ENCODE measurements at regions not wholly inside any gene's neighbourhood (a gene's known extent, or its start where the extent isn't known, plus 50 kb on each side); places are given as distances from the start of the nearest gene placed in this dataset.

DNA sequence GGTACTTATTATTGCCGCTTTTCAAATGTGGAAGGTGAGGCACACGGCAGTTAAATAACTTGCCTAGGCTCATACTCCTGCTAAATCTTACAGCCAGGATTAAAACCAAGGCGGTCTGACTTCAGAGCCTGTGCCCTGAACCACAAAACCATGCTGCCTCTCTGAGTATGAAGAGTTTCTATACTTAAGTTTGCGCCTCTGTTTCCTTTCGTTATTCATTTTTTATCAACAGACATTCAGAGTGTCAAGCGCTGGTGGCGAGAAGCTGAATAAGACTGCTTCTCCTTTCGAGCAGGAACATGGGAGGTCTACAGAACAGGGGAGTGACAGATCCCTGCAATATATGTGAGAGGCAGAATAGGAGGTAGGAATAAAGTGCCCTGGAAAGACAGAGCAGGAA is 96.0 kb upstream of the DUSP10 start:
- WGBS (ENCODE audit: insufficient coverage, insufficient read length), result no CpG with 5 or more reads among the region's 8 CpGs

DNA sequence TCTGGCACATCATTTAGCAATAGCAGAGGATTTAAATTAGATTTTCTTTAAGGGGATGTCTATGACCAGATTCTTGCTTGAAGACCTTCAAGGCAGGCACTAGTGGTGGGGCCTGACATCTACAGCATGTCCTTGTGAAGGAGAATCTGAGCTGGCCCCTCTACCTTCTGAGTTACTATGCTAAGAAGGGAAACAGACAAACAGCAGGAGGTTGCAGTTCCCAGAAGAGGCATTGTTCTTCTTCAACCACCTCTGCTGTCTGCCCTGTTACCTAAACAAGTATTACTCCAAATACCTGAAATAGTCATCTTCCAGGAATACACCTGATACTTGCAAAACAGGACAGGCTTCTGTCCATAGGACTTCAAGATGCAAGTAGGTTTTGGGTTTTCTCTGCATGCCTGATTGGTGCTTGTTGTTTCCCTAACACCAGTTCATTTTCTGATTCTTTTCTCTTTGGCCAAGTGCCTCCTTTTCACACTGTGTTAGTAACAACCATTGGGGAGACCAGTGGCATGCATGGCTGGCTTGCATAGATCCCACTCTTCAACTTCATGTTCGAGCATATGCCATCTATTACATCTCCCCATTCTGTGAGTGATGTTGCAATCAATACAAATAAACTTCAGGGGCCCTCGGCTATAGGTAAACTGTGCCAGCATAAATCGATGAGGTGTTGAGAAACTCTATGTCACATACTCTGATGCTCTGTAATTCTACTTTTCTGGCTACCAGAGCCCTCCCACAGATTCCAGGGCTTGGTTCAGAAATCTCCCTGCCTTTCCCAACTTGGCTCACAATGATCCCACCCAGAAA is 93.0 kb upstream of the DUSP10 start:
- Histone ChIP-seq H3K4me3 (ENCODE audit: low read length) (no peak overlapping the region), H3K4me1 (ENCODE audit: control insufficient read depth, insufficient read depth, low read length) (no peaks in the 10 kb centered on the region), H3K27ac (ENCODE audit: low read length) (no peak overlapping the region), H3K36me3 (ENCODE audit: control insufficient read depth, insufficient read depth, low read length) (no peaks in the 10 kb centered on the region), H3K9me3 (ENCODE audit: control insufficient read depth, insufficient read depth, low read length) (no peaks in the 10 kb centered on the region), H3K27me3 (ENCODE audit: control insufficient read depth, insufficient read depth, low read length) (no peaks in the 10 kb centered on the region)
- DNase-seq (ENCODE audit: low read depth, low spot score), result no peak
- WGBS (ENCODE audit: insufficient coverage, insufficient read length), result no CpG with 5 or more reads among the region's 3 CpGs

More for the DNA sequence above, 96.0 kb upstream of the DUSP10 start:
- Histone ChIP-seq H3K4me3 (ENCODE audit: low read length) (no peak overlapping the region), H3K9me3 (ENCODE audit: control insufficient read depth, insufficient read depth, low read length) (no peaks in the 10 kb centered on the region), H3K4me1 (ENCODE audit: control insufficient read depth, insufficient read depth, low read length) (no peaks in the 10 kb centered on the region), H3K27ac (ENCODE audit: low read length) (no peak overlapping the region), H3K36me3 (ENCODE audit: control insufficient read depth, insufficient read depth, low read length) (no peaks in the 10 kb centered on the region), H3K27me3 (ENCODE audit: control insufficient read depth, insufficient read depth, low read length) (no peaks in the 10 kb centered on the region)
- no peak for DNase-seq (ENCODE audit: low read depth, low spot score)

DNA sequence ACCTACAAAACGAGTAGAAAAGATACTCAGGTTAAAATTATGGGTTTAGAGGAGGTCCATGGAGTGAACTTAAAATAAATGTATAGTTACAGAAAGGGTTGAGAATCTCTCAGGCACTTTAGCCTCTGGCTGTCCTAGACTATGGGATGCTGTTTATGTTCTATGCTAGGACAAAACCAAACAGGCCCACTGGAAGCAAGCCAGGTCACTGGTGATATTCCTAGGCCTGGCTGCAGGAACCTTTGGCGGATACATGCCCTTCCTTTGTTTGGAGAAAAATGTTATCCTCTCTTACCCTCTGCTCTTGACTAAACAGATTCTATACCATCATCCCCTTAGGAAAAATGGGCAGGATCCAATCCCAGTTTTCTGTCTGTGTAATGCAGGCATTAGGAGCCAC is 90.7 kb upstream of the DUSP10 start:
- DNase-seq (ENCODE audit: low read depth, low spot score), result no peak
- H3K4me3 ChIP-seq (ENCODE audit: low read length), result no peak overlapping the region
- no CpG with 5 or more reads among the region's 2 CpGs for WGBS (ENCODE audit: insufficient coverage, insufficient read length)
- H3K36me3 ChIP-seq (ENCODE audit: control insufficient read depth, insufficient read depth, low read length), result no peaks in the 10 kb centered on the region
- no peaks in the 10 kb centered on the region for H3K9me3 ChIP-seq (ENCODE audit: control insufficient read depth, insufficient read depth, low read length)
- H3K27ac ChIP-seq (ENCODE audit: low read length), result no peak overlapping the region
- no peaks in the 10 kb centered on the region for H3K27me3 ChIP-seq (ENCODE audit: control insufficient read depth, insufficient read depth, low read length)
- peaks cover 1% of the 10 kb centered on the region; the same call in 1 of the 2 replicates for H3K4me1 ChIP-seq (ENCODE audit: control insufficient read depth, insufficient read depth, low read length)

DNA sequence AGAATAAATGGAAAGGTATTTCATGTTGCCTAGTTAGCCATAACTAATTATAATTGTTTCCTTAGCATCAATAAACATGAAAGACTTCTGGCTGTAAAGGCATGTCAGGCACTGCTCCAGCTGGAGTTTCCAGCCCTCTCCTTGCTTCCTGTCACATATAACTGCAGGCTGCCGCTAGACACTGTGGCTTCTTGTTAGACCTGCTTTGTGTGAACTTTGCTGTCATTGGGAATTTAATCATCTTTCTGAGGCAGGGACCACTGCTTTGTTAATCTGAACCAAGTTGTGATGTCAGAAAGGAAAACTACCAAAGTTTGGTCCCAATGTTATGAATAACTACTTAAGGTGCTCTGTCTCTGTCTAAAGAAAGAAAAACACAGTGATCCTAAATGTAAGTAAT is 90.3 kb upstream of the DUSP10 start:
- H3K27ac ChIP-seq (ENCODE audit: low read length), result no peak overlapping the region

DNA sequence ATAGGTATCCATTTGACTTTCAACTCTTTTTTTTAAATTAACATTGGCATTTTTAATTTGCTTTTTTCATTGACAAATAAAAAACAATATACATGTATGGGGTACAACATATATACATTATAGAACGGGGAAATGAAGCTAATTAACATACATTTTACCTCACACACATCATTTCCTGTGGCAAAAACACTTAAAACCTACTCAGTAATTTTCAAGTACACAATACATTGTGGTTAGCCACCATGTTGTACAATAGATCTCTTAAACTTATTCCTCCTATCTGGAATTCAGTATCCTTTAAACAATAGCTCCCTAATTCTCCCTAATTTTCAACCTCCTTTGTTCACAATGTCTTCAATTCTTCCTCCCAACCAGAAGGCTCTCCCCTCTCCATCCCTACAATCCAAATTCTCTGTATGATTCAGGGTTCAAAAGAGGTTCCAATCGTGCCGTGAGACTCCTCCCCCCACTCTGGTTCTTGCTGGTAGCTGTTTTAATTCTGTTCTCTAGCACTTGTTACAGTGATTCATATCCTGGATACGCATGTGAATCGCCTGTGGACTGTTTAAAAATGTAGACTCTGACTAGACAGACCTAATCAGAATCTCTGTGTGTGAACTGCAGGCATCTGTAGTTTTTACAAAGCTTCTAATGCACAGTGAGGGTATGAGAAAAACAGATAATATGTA is 87.6 kb upstream of the DUSP10 start:
- H3K4me3 ChIP-seq (ENCODE audit: low read length), result no peak overlapping the region
- no peaks in the 10 kb centered on the region for H3K36me3 ChIP-seq (ENCODE audit: control insufficient read depth, insufficient read depth, low read length)
- DNase-seq (ENCODE audit: low read depth, low spot score), result no peak
- H3K4me1 ChIP-seq (ENCODE audit: control insufficient read depth, insufficient read depth, low read length), result peaks cover 1% of the 10 kb centered on the region; the same call in 1 of the 2 replicates
- no CpG with 5 or more reads among the region's 5 CpGs for WGBS (ENCODE audit: insufficient coverage, insufficient read length)
- H3K9me3 ChIP-seq (ENCODE audit: control insufficient read depth, insufficient read depth, low read length), result no peaks in the 10 kb centered on the region
- no peak overlapping the region for H3K27ac ChIP-seq (ENCODE audit: low read length)
- no peaks in the 10 kb centered on the region for H3K27me3 ChIP-seq (ENCODE audit: control insufficient read depth, insufficient read depth, low read length)

More for the DNA sequence above, 90.3 kb upstream of the DUSP10 start:
- no peaks in the 10 kb centered on the region for H3K36me3 ChIP-seq (ENCODE audit: control insufficient read depth, insufficient read depth, low read length)
- DNase-seq (ENCODE audit: low read depth, low spot score), result no peak
- peaks cover 1% of the 10 kb centered on the region; the same call in 1 of the 2 replicates for H3K4me1 ChIP-seq (ENCODE audit: control insufficient read depth, insufficient read depth, low read length)
- H3K4me3 ChIP-seq (ENCODE audit: low read length), result no peak overlapping the region
- H3K9me3 ChIP-seq (ENCODE audit: control insufficient read depth, insufficient read depth, low read length), result no peaks in the 10 kb centered on the region
- WGBS (ENCODE audit: insufficient coverage, insufficient read length), result no CpG with 5 or more reads among the region's 1 CpG
- no peaks in the 10 kb centered on the region for H3K27me3 ChIP-seq (ENCODE audit: control insufficient read depth, insufficient read depth, low read length)

DNA sequence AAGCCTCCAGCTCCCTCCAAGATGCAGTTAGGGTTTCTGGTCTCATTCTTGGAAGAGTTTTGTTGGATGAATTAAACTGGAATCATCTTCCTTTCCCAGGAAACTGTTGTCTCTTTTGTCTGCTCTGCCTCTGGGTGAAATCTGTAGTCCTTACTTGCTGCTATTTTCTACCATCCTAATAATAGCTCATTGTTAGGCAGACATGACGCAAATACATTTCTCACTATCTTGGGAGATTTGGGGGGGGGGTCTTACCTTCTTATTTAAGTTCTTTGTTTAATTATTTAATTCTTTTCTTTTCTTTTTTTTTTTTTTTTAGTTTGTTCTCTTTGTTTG is 85.4 kb upstream of the DUSP10 start:
- no peak overlapping the region for H3K27ac ChIP-seq (ENCODE audit: low read length)
- H3K4me1 ChIP-seq (ENCODE audit: control insufficient read depth, insufficient read depth, low read length), result peaks cover 1% of the 10 kb centered on the region; the same call in 1 of the 2 replicates
- WGBS (ENCODE audit: insufficient coverage, insufficient read length), result no CpG with 5 or more reads among the region's 1 CpG
- DNase-seq (ENCODE audit: low read depth, low spot score), result no peak
- no peak overlapping the region for H3K4me3 ChIP-seq (ENCODE audit: low read length)
- no peaks in the 10 kb centered on the region for H3K27me3 ChIP-seq (ENCODE audit: control insufficient read depth, insufficient read depth, low read length)
- no peaks in the 10 kb centered on the region for H3K9me3 ChIP-seq (ENCODE audit: control insufficient read depth, insufficient read depth, low read length)
- no peaks in the 10 kb centered on the region for H3K36me3 ChIP-seq (ENCODE audit: control insufficient read depth, insufficient read depth, low read length)

DNA sequence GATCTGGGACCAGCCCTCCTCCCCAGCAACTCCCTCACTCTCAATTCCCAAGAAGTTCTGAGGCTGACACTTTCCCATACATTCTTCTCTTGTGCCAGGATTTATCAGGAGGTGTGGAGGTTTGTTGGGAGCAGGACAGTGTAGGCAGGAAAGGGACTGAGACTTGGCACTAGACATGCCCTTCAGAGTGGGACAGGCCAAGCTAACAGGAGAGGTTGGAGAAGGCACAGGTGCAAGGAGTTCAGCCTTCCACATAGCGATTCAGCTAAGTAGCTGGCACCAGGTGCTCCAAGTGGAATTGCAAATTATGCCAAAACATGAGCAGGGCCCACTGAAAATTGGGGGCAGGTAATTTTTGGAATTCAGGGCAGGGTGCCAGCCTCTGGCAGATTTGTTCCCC is 83.0 kb upstream of the DUSP10 start:
- H3K9me3 ChIP-seq (ENCODE audit: control insufficient read depth, insufficient read depth, low read length), result no peaks in the 10 kb centered on the region
- no peaks in the 10 kb centered on the region for H3K36me3 ChIP-seq (ENCODE audit: control insufficient read depth, insufficient read depth, low read length)
- H3K27me3 ChIP-seq (ENCODE audit: control insufficient read depth, insufficient read depth, low read length), result no peaks in the 10 kb centered on the region
- WGBS (ENCODE audit: insufficient coverage, insufficient read length), result no CpG with 5 or more reads among the region's 1 CpG
- no peak for DNase-seq (ENCODE audit: low read depth, low spot score)
- no peak overlapping the region for H3K27ac ChIP-seq (ENCODE audit: low read length)
- H3K4me1 ChIP-seq (ENCODE audit: control insufficient read depth, insufficient read depth, low read length), result peaks cover 1% of the 10 kb centered on the region; the same call in 1 of the 2 replicates
- no peak overlapping the region for H3K4me3 ChIP-seq (ENCODE audit: low read length)

DNA sequence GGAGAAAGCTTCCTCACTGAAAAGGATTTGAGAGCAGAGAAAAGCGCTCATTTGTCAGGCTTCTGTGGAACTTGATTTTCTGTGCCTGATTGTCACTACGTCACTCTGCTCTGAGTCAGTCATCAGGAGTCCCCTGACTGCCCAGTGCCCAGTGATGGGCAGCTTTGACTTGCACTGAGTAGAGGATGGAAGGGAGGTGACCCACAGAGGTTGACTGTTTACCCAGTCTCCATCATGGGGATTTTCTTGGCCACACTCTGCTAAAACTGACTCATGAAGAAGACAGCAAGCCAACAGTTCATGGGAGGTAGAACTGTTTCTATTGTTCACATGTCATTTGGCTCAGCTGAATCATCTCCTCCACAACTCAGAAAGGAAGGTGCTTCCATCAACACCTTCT is 82.1 kb upstream of the DUSP10 start:
- H3K27me3 ChIP-seq (ENCODE audit: control insufficient read depth, insufficient read depth, low read length), result no peaks in the 10 kb centered on the region
- H3K36me3 ChIP-seq (ENCODE audit: control insufficient read depth, insufficient read depth, low read length), result no peaks in the 10 kb centered on the region
- WGBS (ENCODE audit: insufficient coverage, insufficient read length), result no CpG with 5 or more reads among the region's 2 CpGs
- H3K27ac ChIP-seq (ENCODE audit: low read length), result no peak overlapping the region
- no peaks in the 10 kb centered on the region for H3K9me3 ChIP-seq (ENCODE audit: control insufficient read depth, insufficient read depth, low read length)
- no peak overlapping the region for H3K4me3 ChIP-seq (ENCODE audit: low read length)
- H3K4me1 ChIP-seq (ENCODE audit: control insufficient read depth, insufficient read depth, low read length), result peaks cover under 1% of the 10 kb centered on the region; the same call in 1 of the 2 replicates
- DNase-seq (ENCODE audit: low read depth, low spot score), result no peak

DNA sequence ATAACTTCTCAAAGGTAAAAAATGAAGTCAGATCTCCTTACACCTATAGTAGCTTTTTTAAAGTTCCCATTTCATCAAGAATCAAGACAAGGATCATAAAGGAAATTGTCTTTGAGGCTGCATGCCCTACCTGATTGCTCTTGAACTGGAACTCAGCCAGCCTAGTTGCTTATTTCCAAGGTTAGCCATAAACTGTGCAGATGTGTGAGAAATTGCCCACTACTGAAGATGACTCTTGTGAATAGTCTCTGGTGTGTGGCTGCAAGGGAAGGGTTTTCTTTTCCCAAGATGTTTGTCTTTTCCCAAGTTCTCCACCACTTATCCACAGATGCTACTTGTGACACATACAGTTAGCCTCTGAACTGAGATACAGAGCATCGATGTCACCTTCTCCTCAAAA is 81.7 kb upstream of the DUSP10 start:
- Histone ChIP-seq H3K4me3 (ENCODE audit: low read length) (no peak overlapping the region), H3K27me3 (ENCODE audit: control insufficient read depth, insufficient read depth, low read length) (no peaks in the 10 kb centered on the region), H3K9me3 (ENCODE audit: control insufficient read depth, insufficient read depth, low read length) (no peaks in the 10 kb centered on the region), H3K4me1 (ENCODE audit: control insufficient read depth, insufficient read depth, low read length) (no peaks in the 10 kb centered on the region), H3K36me3 (ENCODE audit: control insufficient read depth, insufficient read depth, low read length) (no peaks in the 10 kb centered on the region), H3K27ac (ENCODE audit: low read length) (no peak overlapping the region)
- no peak for DNase-seq (ENCODE audit: low read depth, low spot score)
- WGBS (ENCODE audit: insufficient coverage, insufficient read length), result no CpG with 5 or more reads among the region's 1 CpG

DNA sequence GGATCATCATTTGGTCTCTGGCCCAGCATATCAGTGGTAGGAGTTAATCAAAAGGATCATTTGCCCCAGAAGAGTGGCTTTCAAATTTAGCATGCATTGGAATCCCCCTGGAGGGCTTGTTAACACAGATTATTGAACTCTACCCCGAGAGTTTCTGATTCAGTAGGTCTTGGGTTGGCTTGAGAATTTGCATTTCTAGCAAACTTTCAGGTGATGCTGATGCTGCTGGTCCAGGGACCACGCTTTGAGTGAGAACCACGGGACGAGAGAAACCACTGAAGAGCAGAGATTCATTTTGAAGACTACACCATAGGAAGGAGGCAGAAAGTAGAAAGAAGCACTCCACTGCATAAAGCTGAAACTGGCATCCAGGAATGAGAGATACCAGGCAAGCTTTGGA is 81.3 kb upstream of the DUSP10 start:
- no peaks in the 10 kb centered on the region for H3K36me3 ChIP-seq (ENCODE audit: control insufficient read depth, insufficient read depth, low read length)
- no peaks in the 10 kb centered on the region for H3K27me3 ChIP-seq (ENCODE audit: control insufficient read depth, insufficient read depth, low read length)
- H3K4me3 ChIP-seq (ENCODE audit: low read length), result no peak overlapping the region
- no peak for DNase-seq (ENCODE audit: low read depth, low spot score)
- H3K27ac ChIP-seq (ENCODE audit: low read length), result no peak overlapping the region
- no peaks in the 10 kb centered on the region for H3K4me1 ChIP-seq (ENCODE audit: control insufficient read depth, insufficient read depth, low read length)
- no CpG with 5 or more reads among the region's 4 CpGs for WGBS (ENCODE audit: insufficient coverage, insufficient read length)
- no peaks in the 10 kb centered on the region for H3K9me3 ChIP-seq (ENCODE audit: control insufficient read depth, insufficient read depth, low read length)

Measured in iPS DF 6.9 (cell line).